ENCODE measurements at regions not wholly inside any gene's neighbourhood (a gene's known extent, or its start where the extent isn't known, plus 50 kb on each side); places are given as distances from the start of the nearest gene placed in this dataset.
A peak's percentile ranks its signal among the peaks of the same experiment; 100 is the strongest.

DNA sequence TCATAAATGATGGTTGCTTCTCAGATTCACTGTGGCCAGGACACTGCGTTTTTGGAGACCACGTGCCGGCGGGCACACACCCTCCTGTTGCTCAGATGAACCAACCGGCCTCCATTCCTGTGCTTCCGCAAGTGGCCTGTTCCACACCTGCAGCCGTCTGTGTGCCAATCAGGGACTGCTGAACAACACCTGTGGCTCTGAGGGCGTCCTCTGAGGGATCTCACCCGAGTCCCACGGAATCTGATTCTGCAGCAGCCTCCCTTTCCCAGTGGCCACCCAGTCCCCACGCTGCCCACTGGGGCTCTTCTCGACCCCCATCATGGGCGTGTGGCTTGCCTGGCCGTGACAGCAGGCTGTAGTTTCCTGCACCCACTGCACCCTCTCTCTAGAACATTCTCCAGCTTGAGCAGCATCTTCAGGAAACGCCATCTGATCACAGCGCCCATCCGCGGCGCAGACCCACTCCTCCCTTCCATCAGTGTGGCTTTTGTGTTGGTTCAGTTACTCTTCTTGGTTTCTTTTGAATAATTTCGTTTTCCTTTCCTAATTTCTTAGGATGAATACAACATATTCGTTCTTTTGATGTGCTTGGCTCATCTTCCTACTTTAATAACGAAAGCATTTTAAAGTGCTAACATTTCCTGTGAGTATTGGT is 65.1 kb upstream of the SLC22A11 start:
- intact Hi-C loops (cut with DNase I), result no loop called here

DNA sequence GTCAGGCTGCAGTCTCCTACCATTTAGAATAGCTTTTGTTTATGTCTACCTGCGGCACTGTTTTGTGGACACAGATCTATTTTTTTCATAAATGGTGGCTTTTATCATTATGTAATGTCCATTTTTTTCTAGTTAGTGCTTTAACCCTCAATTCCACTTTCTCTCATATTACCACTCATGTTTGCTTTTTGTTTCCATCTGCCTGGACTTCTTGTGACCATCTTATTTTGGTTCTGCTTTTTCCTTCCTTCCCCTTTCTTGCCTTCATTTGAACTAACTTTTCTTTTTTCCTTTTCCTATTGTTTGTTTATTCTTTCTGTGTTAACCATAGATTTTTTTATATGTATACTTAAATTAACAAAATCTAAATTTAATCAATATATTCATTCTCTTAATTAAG is 63.2 kb upstream of the SLC22A11 start:
- DNase-seq, result no peak
- intact Hi-C loops (cut with DNase I), result no loop called here

More for the DNA sequence above, 65.1 kb upstream of the SLC22A11 start:
- DNase-seq, result no peak

DNA sequence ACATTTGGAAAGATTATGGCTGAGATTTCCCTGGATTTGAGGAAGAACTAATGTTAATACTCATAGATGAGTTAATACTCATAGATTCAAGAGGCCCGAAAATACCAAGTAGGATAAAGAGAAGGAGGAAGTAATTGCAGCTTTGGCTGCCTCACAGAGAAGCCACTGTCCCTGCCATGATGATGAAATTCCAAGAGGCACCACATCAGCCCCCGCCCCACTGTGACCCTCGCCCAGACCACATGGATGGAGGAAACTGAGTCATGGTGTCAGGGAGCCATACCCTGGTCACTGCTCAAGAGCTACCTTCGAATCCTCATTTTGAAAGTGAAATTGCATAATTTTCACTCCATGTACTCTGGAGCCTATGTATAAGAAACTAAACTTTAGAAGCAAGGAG is 57.6 kb upstream of the SLC22A11 start:
- peak in 4 of 42 donors; percentile 10 to 42 (median 21) for DNase-seq
- intact Hi-C loops (cut with DNase I), result no loop called here

DNA sequence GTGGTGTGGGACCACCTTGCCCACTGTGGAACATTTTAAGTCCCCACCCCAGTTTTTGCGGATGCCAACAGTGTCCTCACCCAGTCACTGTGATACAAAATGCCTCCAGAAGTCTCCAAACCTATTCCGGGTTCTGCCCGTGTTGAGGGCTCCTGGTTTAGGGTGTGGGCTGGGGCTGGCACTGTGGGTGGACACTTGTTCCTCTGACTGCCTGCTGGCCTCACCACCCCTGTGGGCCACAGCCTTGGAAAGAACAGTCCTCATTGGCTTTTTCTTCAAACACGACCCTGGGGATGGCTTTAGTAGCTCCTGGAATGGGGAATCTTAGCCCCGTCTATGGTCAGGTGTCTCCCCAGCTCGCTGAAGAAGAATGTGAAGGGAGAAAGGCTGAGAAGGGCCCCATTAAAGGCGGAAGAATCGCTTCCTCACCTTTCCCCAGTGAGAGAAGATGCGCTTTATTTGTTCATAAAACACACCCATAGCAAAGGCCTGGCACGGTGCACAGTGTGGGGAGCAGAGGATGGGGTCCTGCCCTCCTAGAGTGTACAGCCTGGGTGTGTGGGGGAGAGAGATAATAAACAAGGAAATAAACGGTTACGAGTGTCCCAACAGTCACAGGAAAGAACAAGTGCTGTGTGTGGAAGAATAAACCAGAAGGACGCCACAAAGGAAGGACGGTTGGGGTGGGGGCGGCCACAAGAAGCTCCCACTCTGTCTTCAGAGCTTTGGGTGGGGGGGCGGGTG is 56.3 kb upstream of the SLC22A11 start:
- intact Hi-C loops (cut with DNase I), result no loop called here
- no peak for DNase-seq

DNA sequence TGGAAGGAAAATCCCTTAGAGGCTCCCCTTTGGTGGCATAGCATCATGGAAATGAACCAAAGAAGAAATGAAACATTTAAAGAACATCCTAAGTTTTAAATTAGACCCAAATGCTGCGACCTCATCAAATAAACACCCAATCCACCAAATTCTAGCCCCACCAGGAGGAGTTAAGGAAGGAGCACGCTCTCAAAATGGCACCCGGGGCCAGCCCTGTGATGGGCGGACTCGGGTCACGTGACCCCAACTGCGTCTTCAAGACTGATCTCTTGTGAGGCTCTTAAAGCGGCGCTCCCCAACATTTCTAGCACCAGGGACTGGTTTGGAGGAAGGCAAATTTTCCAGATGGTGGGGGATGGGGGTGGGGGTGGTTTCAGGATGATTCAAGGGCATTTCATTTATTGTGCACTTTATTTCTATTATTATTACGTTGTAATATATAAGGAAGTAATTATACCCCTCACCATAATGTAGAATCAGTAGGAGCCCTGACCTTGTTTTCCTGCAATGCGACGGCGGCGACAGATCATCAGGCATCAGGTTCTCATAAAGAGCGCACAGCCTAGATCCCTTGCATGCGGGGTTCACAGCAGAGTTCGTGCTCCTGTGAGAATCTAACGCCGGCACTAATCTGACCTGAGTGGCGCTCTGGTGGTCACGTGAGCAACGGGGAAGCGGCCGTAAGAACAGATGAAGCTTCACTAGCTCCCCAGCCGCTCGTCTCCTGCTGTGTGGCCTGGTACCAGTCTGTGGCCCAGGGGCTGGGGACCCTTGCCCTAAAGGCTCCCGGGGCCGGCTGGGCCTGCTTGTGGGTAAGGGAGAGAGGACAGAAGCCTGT is 55.3 kb upstream of the SLC22A11 start:
- DNase-seq, result no peak
- intact Hi-C loops (cut with DNase I), result no loop called here

DNA sequence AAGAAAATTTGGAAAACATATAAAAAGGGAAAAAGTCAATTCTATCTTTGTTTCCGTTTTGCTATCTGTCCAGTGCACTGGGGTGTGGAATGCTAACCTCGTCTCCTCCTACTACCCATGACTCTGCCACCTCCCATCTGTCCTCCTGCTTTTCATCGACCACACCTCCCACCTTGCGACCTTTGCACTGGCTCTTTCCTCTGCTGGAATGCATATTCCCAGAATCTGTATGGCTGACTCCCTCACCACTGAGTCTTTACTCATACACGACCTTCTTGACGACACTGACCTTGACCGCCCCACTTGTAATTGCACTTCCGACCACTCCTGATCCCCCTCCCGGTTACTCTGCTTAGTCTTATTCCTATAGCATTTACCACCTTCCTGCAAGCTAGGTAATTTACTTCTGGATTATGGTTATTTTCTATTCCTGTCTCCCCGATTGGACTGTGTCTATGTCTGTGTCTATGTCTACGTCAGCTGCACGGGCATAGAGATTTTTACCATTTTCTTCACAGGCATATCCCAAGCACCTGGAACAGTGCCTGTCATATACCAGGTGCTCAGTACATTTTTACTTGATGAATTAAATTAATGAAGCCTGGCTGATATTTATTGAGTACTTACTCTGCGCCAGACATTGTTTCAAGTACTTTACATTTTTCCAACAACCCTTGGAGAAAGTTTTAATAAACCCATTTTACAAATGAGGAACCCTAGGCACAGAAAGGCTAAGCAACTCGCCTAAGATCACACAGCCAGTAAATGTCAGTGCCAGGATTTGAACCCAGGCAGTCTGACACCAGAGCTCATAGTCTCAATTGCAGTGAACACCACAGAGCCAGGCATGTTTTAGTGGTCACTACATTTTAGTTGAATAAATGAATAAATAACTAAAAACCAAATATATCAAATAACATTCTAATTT is 54.0 kb upstream of the SLC22A11 start:
- intact Hi-C loops (cut with DNase I), result no loop called here
- no peak for DNase-seq

DNA sequence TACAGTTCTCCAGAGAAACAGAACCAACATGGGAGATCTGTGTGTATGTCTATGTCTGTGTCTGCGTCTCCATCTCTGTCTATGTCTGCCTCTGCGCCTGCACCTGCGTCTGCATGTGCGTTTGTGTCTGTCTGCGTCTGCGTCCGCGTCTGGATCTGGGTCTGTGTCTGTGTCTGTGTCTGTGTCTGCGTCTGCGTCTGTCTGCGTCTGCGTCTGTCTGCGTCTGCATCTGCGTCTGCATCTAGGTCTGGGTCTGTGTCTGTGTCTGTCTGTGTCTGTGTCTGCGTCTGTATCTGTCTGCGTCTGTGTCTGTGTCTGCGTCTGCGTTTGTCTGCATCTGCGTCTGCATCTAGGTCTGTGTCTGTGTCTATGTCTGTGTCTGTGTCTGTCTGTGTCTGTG is 53.1 kb upstream of the SLC22A11 start:
- intact Hi-C loops (cut with DNase I), result no loop called here
- DNase-seq, result no peak

DNA sequence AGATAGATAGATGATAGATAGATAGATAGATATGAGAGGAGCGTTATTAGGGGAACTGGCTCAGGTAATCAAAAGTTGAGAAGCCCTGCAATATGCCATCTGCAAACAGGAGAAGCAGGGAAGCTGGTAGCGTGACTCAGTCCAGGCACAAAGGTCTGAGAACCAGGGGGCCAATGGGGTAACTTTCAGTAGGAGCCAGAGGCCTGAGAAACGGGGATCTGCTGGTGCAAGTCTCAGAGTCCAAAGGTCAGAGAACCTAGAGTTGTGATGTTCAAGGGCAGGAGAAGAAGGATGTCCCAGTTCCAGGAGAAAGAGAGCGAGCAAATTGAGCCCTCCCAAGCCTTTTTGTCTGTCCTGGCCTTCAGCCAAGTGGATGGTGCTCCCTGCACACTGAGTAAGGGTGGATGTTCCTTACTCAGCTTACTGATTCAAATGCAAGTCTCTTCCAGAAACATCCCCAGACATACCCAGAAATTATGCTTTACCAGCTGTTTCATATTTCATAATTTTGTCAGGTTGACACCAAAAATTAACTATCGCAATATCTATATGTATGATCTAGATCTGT is 52.5 kb upstream of the SLC22A11 start:
- intact Hi-C loops (cut with DNase I), result no loop called here
- no peak for DNase-seq

DNA sequence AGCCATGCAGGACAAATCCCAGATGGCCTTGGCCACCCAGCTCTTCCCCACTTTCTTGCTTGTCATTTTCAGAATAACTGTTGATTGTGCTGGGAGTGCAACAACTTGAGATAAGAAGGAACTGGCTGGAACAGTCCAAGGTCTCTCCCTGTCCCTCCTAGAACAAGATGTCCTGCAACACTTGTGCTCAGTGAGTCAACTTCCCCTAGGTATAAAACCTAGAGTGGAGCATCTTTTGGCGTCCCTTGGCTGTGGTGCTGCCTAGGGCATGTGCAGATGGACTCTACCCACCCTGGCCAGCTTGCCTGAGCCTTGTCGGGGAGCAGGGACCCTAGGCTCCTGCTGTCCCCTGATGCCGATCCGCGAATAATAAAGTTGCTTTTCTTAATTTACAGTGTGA is 50.7 kb upstream of the SLC22A11 start:
- intact Hi-C loops (cut with DNase I), result no loop called here
- no peak for DNase-seq
